Adrenal gland (tissue), 9 donors: ENCODE measurements at regions not wholly inside any gene's neighbourhood (a gene's known extent, or its start where the extent isn't known, plus 50 kb on each side); places are given as distances from the start of the nearest gene placed in this dataset.
"Not testable (repeated sequence)": the region's sequence is repeated elsewhere in the genome, so short reads cannot be mapped to it uniquely, and the experiment has no call there.

Experiments
- DNase-seq, 7 donors: peaks; one replicate each; pipeline ENCODE4 v3.0.0-alpha.2; 2019 to 2020
- H3K27ac ChIP-seq, 5 donors: fragments of 200-600 bp; sonication (generic) in 4 of 5; 1 replicate in 3 of 5; 2 replicates in 2 of 5; pipeline versions ENCODE4 v1.5.1 to v1.8.0; 2016 to 2020; ENCODE audit warnings: mild to moderate bottlenecking in 1 of 5
- H3K27me3 ChIP-seq: fragments of 200-600 bp; 2 replicates; pipeline ENCODE4 v1.8.0; 2021
- H3K36me3 ChIP-seq, 2 donors: fragments of 200-600 bp; replicated peaks in 1 of 2; 1 replicate in 1 of 2; 2 replicates in 1 of 2; pipeline versions ENCODE4 v1.5.1 to v1.8.0; 2018 to 2022
- H3K4me1 ChIP-seq, 2 donors: fragments of 200-600 bp; replicated peaks in 1 of 2; 1 replicate in 1 of 2; 2 replicates in 1 of 2; pipeline versions ENCODE4 v1.5.1 to v1.8.0; 2018 to 2021
- H3K4me3 ChIP-seq, 4 donors: fragments of 200-600 bp; sonication (generic) in 3 of 4; one replicate each; pipeline ENCODE4 v1.5.1; 2016 to 2018
- H3K9me3 ChIP-seq, 3 donors: fragments of 200-600 bp; sonication (generic) in 1 of 3; replicated peaks in 1 of 3; 1 replicate in 2 of 3; 2 replicates in 1 of 3; pipeline versions ENCODE4 v1.5.1 to v1.8.0; 2016 to 2021
- CTCF ChIP-seq, 6 experiments: fragments of 450-650 bp in 4 of 6; fragments of 200-600 bp in 2 of 6; sonication (generic) in 1 of 6; IDR thresholded peaks; 1 replicate in 5 of 6; 2 replicates in 1 of 6; pipeline versions ENCODE4 v1.5.1 to v1.8.0; 2016 to 2021; ENCODE audit warnings: antibody characterized with exemption in 6 of 6, mild to moderate bottlenecking in 2 of 6, moderate library complexity in 1 of 6
- POLR2A ChIP-seq, 2 donors: fragments of 450-650 bp; IDR thresholded peaks; one replicate each; pipeline ENCODE4 v1.6.1; 2017; ENCODE audit warnings: antibody characterized with exemption in 2 of 2, mild to moderate bottlenecking in 2 of 2, moderate library complexity in 1 of 2
- WGBS, 4 donors: extraction: QIAGEN DNeasy Blood & Tissue Kit in 2 of 4; methylation state at CpG; one replicate each; pipeline versions ENCODE4 v1.1.5 to v1.1.7; 2013 to 2017; 5-methylcytosine and 5-hydroxymethylcytosine counted together
- intact Hi-C, 2 donors: fragments of 100-400 bp; cut with DNase I; formaldehyde crosslinking; loops; one replicate each; pipeline versions ENCODE4 v1.14.1 to v1.15.0; 2022 to 2023
- donor health status: healthy with polysubstance abuse.
- donor health status: Bipolar disorder and iron deficiency.
- donor health status: DM: yes; HTN: yes; CAD: no.
- donor health status: DM: no; HTN: no; CAD: no.
- donor health status: DM: no; HTN: no; CAD: no.

GRCh38 chr13:22929381-22930126, 251.2 kb upstream of the SGCG start:
- H3K4me1 ChIP-seq, result no peaks in the 10 kb centered on the region
- no peaks in the 10 kb centered on the region for H3K9me3 ChIP-seq
- intact Hi-C loops, result no loop called here
- WGBS, 4 donors, result 84 to 94% (median 92%) methylated on average over 7 of the region's 7 CpGs
- no peaks in the 10 kb centered on the region for H3K36me3 ChIP-seq
- H3K4me3 ChIP-seq, result no peak overlapping the region
- no peak for DNase-seq
- TF ChIP-seq CTCF (IDR thresholded peaks at IDR 0.05) (no peak), POLR2A (IDR thresholded peaks at IDR 0.05) (no peak)
- H3K27me3 ChIP-seq, result no peaks in the 10 kb centered on the region
- H3K27ac ChIP-seq, result no peak overlapping the region

GRCh38 chr13:22931576-22931975, 249.2 kb upstream of the SGCG start:
- Histone ChIP-seq H3K4me1 (no peaks in the 10 kb centered on the region), H3K27me3 (no peaks in the 10 kb centered on the region), H3K27ac (no peak overlapping the region), H3K4me3 (no peak overlapping the region), H3K9me3 (no peaks in the 10 kb centered on the region), H3K36me3 (no peaks in the 10 kb centered on the region)
- TF ChIP-seq POLR2A (IDR thresholded peaks at IDR 0.05) (no peak), CTCF (IDR thresholded peaks at IDR 0.05) (no peak)
- DNase-seq, result no peak
- 78 to 100% (median 92%) methylated on average over 1 of the region's 1 CpG for WGBS, 4 donors
- intact Hi-C loops, result no loop called here

DNA sequence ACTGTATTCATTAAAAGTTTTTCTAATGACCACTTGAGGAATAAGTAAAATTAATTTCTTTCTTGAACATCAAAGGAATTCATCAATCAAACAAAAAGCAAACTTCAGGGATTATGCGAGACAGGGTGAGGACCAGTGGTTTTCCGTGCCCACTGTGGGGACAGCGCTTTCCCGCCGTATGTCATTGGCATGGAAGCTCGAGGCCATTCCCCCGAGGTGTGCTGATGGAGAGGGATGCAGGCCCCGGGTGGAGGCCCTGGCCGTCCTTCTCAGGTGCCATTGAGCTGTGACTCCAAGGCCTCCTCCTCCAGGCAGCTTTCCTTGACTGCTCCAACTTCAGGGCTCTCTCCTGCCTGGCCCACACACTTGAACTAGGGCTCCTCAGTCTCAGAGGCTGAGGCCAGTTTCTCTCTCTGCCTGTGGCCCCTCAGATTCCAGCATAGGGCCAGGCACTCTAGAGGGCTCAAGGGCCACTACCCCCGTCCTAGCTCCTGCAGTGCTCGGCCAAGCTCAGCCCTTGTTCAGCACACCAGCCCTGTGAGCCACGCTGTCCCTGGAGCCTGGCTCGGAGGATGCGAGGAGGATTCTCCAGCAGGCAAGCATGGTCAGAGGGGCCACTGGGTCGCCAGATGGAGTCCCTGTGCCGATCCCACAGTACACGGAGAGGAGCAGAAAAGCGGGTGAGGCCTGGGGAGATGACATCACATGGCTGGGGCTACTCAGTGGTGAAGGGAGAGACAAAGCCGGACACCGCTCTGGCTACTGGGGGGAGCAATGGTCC, 248.0 kb upstream of the SGCG start:
- H3K9me3 ChIP-seq, H3K4me3 ChIP-seq, H3K36me3 ChIP-seq, H3K27ac ChIP-seq, DNase-seq, H3K4me1 ChIP-seq, intact Hi-C loops, H3K27me3 ChIP-seq: not testable (repeated sequence)
- 81 to 87% (median 86%) methylated on average over 11 to 19 of the region's 20 CpGs for WGBS, 4 donors

DNA sequence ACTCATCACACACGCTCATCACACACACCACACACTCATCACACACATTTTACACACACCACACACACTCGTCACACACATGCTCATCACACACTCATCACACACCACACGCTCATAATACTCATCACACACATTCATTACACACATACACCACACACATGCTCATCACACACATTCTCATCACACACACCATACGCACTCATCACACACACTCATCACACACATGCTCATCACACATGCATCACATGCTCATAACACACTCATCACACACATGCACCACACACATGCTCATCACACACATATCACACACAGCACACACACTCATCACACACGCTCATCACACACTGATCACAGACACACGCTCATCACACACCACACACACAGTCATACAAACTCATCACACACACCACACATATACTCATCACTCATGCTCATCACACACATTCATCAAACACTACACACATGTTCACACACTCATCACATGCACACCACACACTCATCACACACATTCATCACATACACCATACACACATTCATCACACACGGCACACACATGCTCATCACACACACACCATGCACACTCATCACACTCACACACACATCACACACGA, 247.1 kb upstream of the SGCG start:
- DNase-seq, result no peak
- no peaks in the 10 kb centered on the region for H3K36me3 ChIP-seq
- H3K4me1 ChIP-seq, result no peaks in the 10 kb centered on the region
- intact Hi-C loops, result no loop called here
- H3K9me3 ChIP-seq, result no peaks in the 10 kb centered on the region
- 77 to 87% (median 81%) methylated on average over 8 of the region's 8 CpGs for WGBS, 4 donors
- H3K27me3 ChIP-seq, result no peaks in the 10 kb centered on the region
- H3K4me3 ChIP-seq, result no peak overlapping the region
- TF ChIP-seq CTCF (IDR thresholded peaks at IDR 0.05) (no peak), POLR2A (IDR thresholded peaks at IDR 0.05) (no peak)
- H3K27ac ChIP-seq, result no peak overlapping the region
